WTC11 (cell line): ENCODE measurements at regions not wholly inside any gene's neighbourhood (a gene's known extent, or its start where the extent isn't known, plus 50 kb on each side); places are given as distances from the start of the nearest gene placed in this dataset.

Experiments used
- ATAC-seq: fragments of 200-7000 bp; cut with Tn5 transposase; 2 replicates; pipeline ENCODE4 v1.10.0; 2021; ENCODE audit warnings: mild to moderate bottlenecking, moderate library complexity
- CTCF ChIA-PET: fragments of 300-600 bp; sonication (Branson Sonifier 250); formaldehyde crosslinking; loops from one replicate; lab custom pipeline; 2021; ENCODE audit warnings: antibody characterized with exemption; lab: Charles Lee
- POLR2A ChIA-PET: fragments of 350-600 bp; sonication (Branson Sonifier 250); formaldehyde crosslinking; loops from one replicate; lab custom pipeline; 2021; ENCODE audit warnings: antibody characterized with exemption; lab: Charles Lee
- DNase-seq: peaks from one replicate; pipeline ENCODE4 v3.0.0; 2021; ENCODE audit warnings: low spot score
- H3K27ac Mint-ChIP-seq: 2 replicates; pipeline ENCODE4 v1.8.0; 2021; ENCODE audit warnings: mixed read lengths
- H3K27me3 Mint-ChIP-seq: 2 replicates; pipeline ENCODE4 v1.8.0; 2021; ENCODE audit warnings: low read depth, mild to moderate bottlenecking, moderate library complexity, mixed read lengths
- H3K36me3 Mint-ChIP-seq: 2 replicates; pipeline ENCODE4 v1.8.0; 2021; ENCODE audit warnings: mixed read lengths
- H3K4me1 Mint-ChIP-seq: 2 replicates; pipeline ENCODE4 v1.8.0; 2022; ENCODE audit warnings: mixed read lengths
- H3K4me3 Mint-ChIP-seq: 2 replicates; pipeline ENCODE4 v1.8.0; 2021; ENCODE audit warnings: mild to moderate bottlenecking, moderate library complexity, mixed read lengths
- H3K9me3 Mint-ChIP-seq: 2 replicates; pipeline ENCODE4 v1.8.0; 2021; ENCODE audit warnings: mixed read lengths
- CREM ChIP-seq: sonication (generic); formaldehyde crosslinking; IDR thresholded peaks from 2 replicates; pipeline ENCODE4 v1.8.1; 2022; ENCODE audit warnings: mild to moderate bottlenecking, missing genetic modification reagents, moderate library complexity
- FOXK1 ChIP-seq: sonication (generic); formaldehyde crosslinking; IDR thresholded peaks from 2 replicates; pipeline ENCODE4 v1.8.0; 2022; ENCODE audit warnings: mild to moderate bottlenecking, moderate library complexity, missing genetic modification reagents
- FOXP1 ChIP-seq: sonication (generic); formaldehyde crosslinking; IDR thresholded peaks from 2 replicates; pipeline ENCODE4 v1.8.0; 2022; ENCODE audit warnings: missing genetic modification reagents, mild to moderate bottlenecking, moderate library complexity, borderline replicate concordance
- GTF2I ChIP-seq: fragments of 250-450 bp; sonication (Bioruptor Pico); conservative IDR thresholded peaks from 2 replicates; pipeline ENCODE4 v1.4.0; 2021; ENCODE audit warnings: mild to moderate bottlenecking
- HMGA2 ChIP-seq: fragments of 250-450 bp; sonication (Bioruptor Pico); IDR thresholded peaks from 2 replicates; pipeline ENCODE4 v1.4.0; 2021; ENCODE audit warnings: mild to moderate bottlenecking, moderate library complexity
- NFE2L1 ChIP-seq: sonication (generic); formaldehyde crosslinking; IDR thresholded peaks from 2 replicates; pipeline ENCODE4 v1.8.1; 2023; ENCODE audit warnings: missing genetic modification reagents
- NFYB ChIP-seq: sonication (generic); formaldehyde crosslinking; conservative IDR thresholded peaks from 2 replicates; pipeline ENCODE4 v1.8.0; 2022; ENCODE audit warnings: low read depth, missing genetic modification reagents
- PRRX2 ChIP-seq: fragments of 250-450 bp; sonication (Bioruptor Pico); IDR thresholded peaks from 2 replicates; pipeline ENCODE4 v1.8.0; 2021; ENCODE audit warnings: mild to moderate bottlenecking
- SOX15 ChIP-seq: fragments of 250-450 bp; sonication (Bioruptor Pico); IDR thresholded peaks from 2 replicates; pipeline ENCODE4 v1.9.0; 2021; ENCODE audit warnings: mild to moderate bottlenecking
- ZBTB21 ChIP-seq: sonication (generic); formaldehyde crosslinking; IDR thresholded peaks from 2 replicates; pipeline ENCODE4 v1.8.1; 2023; ENCODE audit warnings: mild to moderate bottlenecking, missing genetic modification reagents, borderline replicate concordance
- ZNF232 ChIP-seq: sonication (generic); formaldehyde crosslinking; IDR thresholded peaks from 2 replicates; pipeline ENCODE4 v1.8.0; 2022; ENCODE audit warnings: mild to moderate bottlenecking, missing genetic modification reagents
- ZNF416 ChIP-seq: fragments of 250-450 bp; sonication (Bioruptor Pico); IDR thresholded peaks from 2 replicates; pipeline ENCODE4 v1.9.0; 2021; ENCODE audit warnings: mild to moderate bottlenecking, inconsistent platforms
- ZNF423 ChIP-seq: fragments of 250-450 bp; sonication (Bioruptor Pico); IDR thresholded peaks from 2 replicates; pipeline ENCODE4 v2.1.2; 2022; ENCODE audit warnings: mild to moderate bottlenecking, moderate library complexity
- TF ChIP-seq, protein P1 (sequence below): sonication (generic); formaldehyde crosslinking; IDR thresholded peaks from 2 replicates; pipeline ENCODE4 v1.8.1; 2023; ENCODE audit warnings: mild to moderate bottlenecking, missing genetic modification reagents
- TF ChIP-seq, protein P2 (sequence below): fragments of 250-450 bp; sonication (Bioruptor Pico); IDR thresholded peaks from 2 replicates; pipeline ENCODE4 v1.9.0; 2021; ENCODE audit warnings: mild to moderate bottlenecking
- TF ChIP-seq, protein P3 (sequence below): fragments of 250-450 bp; sonication (Bioruptor Pico); IDR thresholded peaks from 2 replicates; pipeline ENCODE4 v1.9.0; 2021; ENCODE audit warnings: mild to moderate bottlenecking, borderline replicate concordance
- TF ChIP-seq, protein P4 (sequence below): sonication (generic); formaldehyde crosslinking; IDR thresholded peaks from 2 replicates; pipeline ENCODE4 v1.8.0; 2023; ENCODE audit warnings: mild to moderate bottlenecking, missing genetic modification reagents
- TF ChIP-seq, protein P5 (sequence below): sonication (generic); formaldehyde crosslinking; IDR thresholded peaks from 2 replicates; pipeline ENCODE4 v1.8.1; 2023; ENCODE audit warnings: mild to moderate bottlenecking, missing genetic modification reagents, moderate library complexity
- TF ChIP-seq, protein P6 (sequence below): sonication (generic); formaldehyde crosslinking; IDR thresholded peaks from 2 replicates; pipeline ENCODE4 v1.8.1; 2022; ENCODE audit warnings: low read depth, mild to moderate bottlenecking, moderate library complexity, missing genetic modification reagents, borderline replicate concordance
- TF ChIP-seq, protein P7 (sequence below): sonication (generic); formaldehyde crosslinking; IDR thresholded peaks from 2 replicates; pipeline ENCODE4 v1.8.0; 2022; ENCODE audit warnings: mild to moderate bottlenecking, missing genetic modification reagents

DNA sequence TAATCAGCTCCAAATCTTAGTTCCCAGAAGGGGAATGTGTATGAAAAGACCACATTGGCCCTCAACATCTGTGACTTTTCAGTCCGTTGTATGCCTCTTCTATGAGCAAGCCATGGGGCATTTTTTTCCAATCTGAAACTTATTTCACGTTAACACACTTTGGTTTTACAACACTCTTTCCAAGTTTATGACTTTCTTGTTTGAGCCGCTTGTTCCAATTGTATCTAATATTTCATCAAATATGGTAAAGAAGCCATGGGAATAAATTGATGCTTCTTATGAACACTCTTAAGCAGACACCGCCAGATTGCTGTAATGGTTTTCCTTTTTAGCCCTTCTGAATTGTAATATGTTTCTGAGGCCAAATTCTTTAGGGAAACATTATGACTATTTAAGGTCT is 359.9 kb downstream of the HLX start:
- ChIA-PET CTCF (no interaction called here), POLR2A (no interaction called here)
- H3K27ac Mint-ChIP-seq, result no peak overlapping the region
- H3K36me3 Mint-ChIP-seq, result no peaks in the 10 kb centered on the region
- ATAC-seq (no peak), DNase-seq (no peak)
- no peak for TF ChIP-seq ZNF423
- TF ChIP-seq NFE2L1 (CRISPR knock-in tag), result no peak
- TF ChIP-seq, protein P1, sequence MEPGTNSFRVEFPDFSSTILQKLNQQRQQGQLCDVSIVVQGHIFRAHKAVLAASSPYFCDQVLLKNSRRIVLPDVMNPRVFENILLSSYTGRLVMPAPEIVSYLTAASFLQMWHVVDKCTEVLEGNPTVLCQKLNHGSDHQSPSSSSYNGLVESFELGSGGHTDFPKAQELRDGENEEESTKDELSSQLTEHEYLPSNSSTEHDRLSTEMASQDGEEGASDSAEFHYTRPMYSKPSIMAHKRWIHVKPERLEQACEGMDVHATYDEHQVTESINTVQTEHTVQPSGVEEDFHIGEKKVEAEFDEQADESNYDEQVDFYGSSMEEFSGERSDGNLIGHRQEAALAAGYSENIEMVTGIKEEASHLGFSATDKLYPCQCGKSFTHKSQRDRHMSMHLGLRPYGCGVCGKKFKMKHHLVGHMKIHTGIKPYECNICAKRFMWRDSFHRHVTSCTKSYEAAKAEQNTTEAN (CRISPR knock-in tag), result no peak
- no peak for TF ChIP-seq ZNF232 (CRISPR knock-in tag)
- no peak for TF ChIP-seq SOX15 (CRISPR knock-in tag)
- TF ChIP-seq, protein P2, sequence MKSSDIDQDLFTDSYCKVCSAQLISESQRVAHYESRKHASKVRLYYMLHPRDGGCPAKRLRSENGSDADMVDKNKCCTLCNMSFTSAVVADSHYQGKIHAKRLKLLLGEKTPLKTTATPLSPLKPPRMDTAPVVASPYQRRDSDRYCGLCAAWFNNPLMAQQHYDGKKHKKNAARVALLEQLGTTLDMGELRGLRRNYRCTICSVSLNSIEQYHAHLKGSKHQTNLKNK (CRISPR knock-in tag), result no peak
- no peak for TF ChIP-seq NFYB (CRISPR knock-in tag)
- TF ChIP-seq, protein P3, sequence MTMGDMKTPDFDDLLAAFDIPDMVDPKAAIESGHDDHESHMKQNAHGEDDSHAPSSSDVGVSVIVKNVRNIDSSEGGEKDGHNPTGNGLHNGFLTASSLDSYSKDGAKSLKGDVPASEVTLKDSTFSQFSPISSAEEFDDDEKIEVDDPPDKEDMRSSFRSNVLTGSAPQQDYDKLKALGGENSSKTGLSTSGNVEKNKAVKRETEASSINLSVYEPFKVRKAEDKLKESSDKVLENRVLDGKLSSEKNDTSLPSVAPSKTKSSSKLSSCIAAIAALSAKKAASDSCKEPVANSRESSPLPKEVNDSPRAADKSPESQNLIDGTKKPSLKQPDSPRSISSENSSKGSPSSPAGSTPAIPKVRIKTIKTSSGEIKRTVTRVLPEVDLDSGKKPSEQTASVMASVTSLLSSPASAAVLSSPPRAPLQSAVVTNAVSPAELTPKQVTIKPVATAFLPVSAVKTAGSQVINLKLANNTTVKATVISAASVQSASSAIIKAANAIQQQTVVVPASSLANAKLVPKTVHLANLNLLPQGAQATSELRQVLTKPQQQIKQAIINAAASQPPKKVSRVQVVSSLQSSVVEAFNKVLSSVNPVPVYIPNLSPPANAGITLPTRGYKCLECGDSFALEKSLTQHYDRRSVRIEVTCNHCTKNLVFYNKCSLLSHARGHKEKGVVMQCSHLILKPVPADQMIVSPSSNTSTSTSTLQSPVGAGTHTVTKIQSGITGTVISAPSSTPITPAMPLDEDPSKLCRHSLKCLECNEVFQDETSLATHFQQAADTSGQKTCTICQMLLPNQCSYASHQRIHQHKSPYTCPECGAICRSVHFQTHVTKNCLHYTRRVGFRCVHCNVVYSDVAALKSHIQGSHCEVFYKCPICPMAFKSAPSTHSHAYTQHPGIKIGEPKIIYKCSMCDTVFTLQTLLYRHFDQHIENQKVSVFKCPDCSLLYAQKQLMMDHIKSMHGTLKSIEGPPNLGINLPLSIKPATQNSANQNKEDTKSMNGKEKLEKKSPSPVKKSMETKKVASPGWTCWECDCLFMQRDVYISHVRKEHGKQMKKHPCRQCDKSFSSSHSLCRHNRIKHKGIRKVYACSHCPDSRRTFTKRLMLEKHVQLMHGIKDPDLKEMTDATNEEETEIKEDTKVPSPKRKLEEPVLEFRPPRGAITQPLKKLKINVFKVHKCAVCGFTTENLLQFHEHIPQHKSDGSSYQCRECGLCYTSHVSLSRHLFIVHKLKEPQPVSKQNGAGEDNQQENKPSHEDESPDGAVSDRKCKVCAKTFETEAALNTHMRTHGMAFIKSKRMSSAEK (CRISPR knock-in tag), result no peak
- no peak for TF ChIP-seq HMGA2 (CRISPR knock-in tag)
- TF ChIP-seq, protein P4, sequence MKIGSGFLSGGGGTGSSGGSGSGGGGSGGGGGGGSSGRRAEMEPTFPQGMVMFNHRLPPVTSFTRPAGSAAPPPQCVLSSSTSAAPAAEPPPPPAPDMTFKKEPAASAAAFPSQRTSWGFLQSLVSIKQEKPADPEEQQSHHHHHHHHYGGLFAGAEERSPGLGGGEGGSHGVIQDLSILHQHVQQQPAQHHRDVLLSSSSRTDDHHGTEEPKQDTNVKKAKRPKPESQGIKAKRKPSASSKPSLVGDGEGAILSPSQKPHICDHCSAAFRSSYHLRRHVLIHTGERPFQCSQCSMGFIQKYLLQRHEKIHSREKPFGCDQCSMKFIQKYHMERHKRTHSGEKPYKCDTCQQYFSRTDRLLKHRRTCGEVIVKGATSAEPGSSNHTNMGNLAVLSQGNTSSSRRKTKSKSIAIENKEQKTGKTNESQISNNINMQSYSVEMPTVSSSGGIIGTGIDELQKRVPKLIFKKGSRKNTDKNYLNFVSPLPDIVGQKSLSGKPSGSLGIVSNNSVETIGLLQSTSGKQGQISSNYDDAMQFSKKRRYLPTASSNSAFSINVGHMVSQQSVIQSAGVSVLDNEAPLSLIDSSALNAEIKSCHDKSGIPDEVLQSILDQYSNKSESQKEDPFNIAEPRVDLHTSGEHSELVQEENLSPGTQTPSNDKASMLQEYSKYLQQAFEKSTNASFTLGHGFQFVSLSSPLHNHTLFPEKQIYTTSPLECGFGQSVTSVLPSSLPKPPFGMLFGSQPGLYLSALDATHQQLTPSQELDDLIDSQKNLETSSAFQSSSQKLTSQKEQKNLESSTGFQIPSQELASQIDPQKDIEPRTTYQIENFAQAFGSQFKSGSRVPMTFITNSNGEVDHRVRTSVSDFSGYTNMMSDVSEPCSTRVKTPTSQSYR (CRISPR knock-in tag), result no peak
- TF ChIP-seq ZBTB21 (CRISPR knock-in tag), result no peak
- no peak for TF ChIP-seq ZNF416 (CRISPR knock-in tag)
- TF ChIP-seq FOXP1, result no peak
- TF ChIP-seq, protein P5, sequence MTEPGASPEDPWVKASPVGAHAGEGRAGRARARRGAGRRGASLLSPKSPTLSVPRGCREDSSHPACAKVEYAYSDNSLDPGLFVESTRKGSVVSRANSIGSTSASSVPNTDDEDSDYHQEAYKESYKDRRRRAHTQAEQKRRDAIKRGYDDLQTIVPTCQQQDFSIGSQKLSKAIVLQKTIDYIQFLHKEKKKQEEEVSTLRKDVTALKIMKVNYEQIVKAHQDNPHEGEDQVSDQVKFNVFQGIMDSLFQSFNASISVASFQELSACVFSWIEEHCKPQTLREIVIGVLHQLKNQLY (CRISPR knock-in tag), result no peak
- no peak overlapping the region for H3K4me3 Mint-ChIP-seq
- H3K9me3 Mint-ChIP-seq, result peaks cover under 1% of the 10 kb centered on the region
- H3K4me1 Mint-ChIP-seq, result peaks cover 4% of the 10 kb centered on the region
- H3K27me3 Mint-ChIP-seq, result no peaks in the 10 kb centered on the region

DNA sequence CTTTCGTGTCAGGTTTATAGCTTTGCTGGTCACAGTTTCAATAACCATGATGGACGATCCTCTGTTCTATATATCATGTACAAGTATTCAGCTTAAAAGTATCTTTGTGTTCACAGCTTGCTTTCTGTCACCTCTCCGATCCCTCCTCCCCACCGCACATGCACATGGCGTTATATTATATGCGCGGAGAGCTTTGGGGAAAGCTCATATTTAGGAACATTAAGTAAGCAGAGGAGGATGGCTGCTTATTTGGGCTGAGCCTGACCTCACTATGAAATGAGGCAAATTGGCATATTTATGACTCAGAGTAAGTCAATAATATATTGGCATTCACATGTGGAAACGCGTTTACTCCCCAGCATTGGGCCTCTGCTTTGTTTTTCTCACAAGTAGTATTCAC is 360.5 kb downstream of the HLX start:
- H3K27ac Mint-ChIP-seq, result no peak overlapping the region
- CTCF ChIA-PET, result no interaction called here
- DNase-seq, result no peak
- POLR2A ChIA-PET, result no interaction called here
- H3K9me3 Mint-ChIP-seq, result no peaks in the 10 kb centered on the region
- H3K36me3 Mint-ChIP-seq, result no peaks in the 10 kb centered on the region
- TF ChIP-seq FOXK1 (no peak), GTF2I (CRISPR knock-in tag) (no peak), PRRX2 (CRISPR knock-in tag) (no peak), NFE2L1 (CRISPR knock-in tag) (no peak), CREM (CRISPR knock-in tag) (no peak)
- TF ChIP-seq, protein P6, sequence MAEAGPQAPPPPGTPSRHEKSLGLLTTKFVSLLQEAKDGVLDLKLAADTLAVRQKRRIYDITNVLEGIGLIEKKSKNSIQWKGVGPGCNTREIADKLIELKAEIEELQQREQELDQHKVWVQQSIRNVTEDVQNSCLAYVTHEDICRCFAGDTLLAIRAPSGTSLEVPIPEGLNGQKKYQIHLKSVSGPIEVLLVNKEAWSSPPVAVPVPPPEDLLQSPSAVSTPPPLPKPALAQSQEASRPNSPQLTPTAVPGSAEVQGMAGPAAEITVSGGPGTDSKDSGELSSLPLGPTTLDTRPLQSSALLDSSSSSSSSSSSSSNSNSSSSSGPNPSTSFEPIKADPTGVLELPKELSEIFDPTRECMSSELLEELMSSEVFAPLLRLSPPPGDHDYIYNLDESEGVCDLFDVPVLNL (CRISPR knock-in tag), result no peak
- TF ChIP-seq, protein P7, sequence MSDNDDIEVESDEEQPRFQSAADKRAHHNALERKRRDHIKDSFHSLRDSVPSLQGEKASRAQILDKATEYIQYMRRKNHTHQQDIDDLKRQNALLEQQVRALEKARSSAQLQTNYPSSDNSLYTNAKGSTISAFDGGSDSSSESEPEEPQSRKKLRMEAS (CRISPR knock-in tag), result no peak
- no peaks in the 10 kb centered on the region for H3K27me3 Mint-ChIP-seq
- peaks cover 4% of the 10 kb centered on the region for H3K4me1 Mint-ChIP-seq
- no peak for ATAC-seq
- H3K4me3 Mint-ChIP-seq, result no peak overlapping the region
